ENCODE measurements at regions not wholly inside any gene's neighbourhood (a gene's known extent, or its start where the extent isn't known, plus 50 kb on each side); places are given as distances from the start of the nearest gene placed in this dataset.

DNA sequence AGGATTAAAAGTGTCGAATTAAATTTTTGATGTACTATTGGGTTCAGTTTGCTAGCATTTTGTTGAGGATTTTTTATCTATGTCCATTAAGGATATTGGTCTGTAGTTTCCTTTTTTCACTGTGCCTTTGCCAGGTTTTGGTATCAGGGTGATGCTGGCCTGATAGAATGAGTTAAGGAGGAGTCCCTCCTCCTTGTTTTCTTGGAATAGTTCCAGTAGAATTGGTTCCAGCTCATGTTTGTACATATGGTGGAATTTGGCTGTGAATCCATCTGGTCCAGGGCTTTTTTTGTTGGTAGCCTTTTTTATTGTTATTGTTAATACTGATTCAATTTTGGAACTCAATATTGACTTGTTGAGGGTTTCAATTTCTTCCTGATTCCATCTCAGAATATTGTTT is 141.8 kb downstream of the SIM1 start:
- Histone ChIP-seq H3K27me3 (no peaks in the 10 kb centered on the region), H3K27ac (no peak overlapping the region), H3K4me1 (no peaks in the 10 kb centered on the region), H3K4me3 (no peak overlapping the region), H3K36me3 (no peaks in the 10 kb centered on the region), H3K9me3 (no peaks in the 10 kb centered on the region)
- TF ChIP-seq, protein P1, sequence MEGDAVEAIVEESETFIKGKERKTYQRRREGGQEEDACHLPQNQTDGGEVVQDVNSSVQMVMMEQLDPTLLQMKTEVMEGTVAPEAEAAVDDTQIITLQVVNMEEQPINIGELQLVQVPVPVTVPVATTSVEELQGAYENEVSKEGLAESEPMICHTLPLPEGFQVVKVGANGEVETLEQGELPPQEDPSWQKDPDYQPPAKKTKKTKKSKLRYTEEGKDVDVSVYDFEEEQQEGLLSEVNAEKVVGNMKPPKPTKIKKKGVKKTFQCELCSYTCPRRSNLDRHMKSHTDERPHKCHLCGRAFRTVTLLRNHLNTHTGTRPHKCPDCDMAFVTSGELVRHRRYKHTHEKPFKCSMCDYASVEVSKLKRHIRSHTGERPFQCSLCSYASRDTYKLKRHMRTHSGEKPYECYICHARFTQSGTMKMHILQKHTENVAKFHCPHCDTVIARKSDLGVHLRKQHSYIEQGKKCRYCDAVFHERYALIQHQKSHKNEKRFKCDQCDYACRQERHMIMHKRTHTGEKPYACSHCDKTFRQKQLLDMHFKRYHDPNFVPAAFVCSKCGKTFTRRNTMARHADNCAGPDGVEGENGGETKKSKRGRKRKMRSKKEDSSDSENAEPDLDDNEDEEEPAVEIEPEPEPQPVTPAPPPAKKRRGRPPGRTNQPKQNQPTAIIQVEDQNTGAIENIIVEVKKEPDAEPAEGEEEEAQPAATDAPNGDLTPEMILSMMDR (IDR thresholded peaks at IDR 0.05): no peak
- intact Hi-C loops (cut with DNase I): no loop called here
- DNase-seq (no peak), ATAC-seq (no peak)

DNA sequence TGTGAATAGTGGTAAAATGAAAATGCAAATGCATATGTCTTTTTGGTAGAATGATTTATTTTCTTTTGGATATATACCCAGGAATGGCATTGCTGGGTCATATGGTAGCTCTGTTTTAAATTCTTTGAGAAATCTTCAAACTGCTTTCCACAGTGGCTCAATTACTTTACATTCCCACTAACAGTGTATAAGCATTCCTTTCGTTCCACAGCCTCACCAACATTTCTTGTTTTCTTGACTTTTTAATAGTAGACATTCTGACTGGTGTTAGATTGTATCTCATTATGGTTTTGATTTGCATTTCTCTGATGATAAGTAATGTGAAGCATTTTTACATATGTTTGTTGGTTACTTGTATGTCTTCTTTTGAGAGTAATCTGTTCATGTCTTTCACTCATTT is 144.0 kb downstream of the SIM1 start:
- intact Hi-C loops (cut with DNase I): no loop called here
- ATAC-seq: no peak

DNA sequence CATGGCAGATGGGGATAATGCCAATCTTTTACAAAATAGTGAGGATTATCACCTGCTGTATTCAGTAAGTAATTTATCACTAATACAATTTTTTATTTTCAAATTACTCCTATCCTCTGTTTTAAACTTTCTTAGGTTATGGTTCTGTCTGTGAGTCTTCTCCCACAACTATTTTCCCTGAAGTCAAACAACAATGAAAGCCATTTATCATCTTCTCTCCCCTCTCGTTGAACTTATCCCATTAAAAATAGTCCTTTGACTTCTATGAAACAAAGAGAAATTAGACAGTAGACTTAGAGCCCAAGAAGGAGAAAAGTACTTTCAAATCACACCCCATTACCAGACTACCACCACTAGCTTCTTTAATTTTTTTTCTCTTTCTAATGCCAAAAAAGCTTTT is 147.7 kb downstream of the SIM1 start:
- Histone ChIP-seq H3K27ac (no peak overlapping the region), H3K4me1 (no peaks in the 10 kb centered on the region), H3K36me3 (no peaks in the 10 kb centered on the region), H3K4me3 (no peak overlapping the region), H3K27me3 (no peaks in the 10 kb centered on the region), H3K9me3 (no peaks in the 10 kb centered on the region)
- ATAC-seq (no peak), DNase-seq (no peak)
- intact Hi-C loops (cut with DNase I): no loop called here
- TF ChIP-seq, protein P1 (IDR thresholded peaks at IDR 0.05): no peak

More for the DNA sequence above, 144.0 kb downstream of the SIM1 start:
- no peaks in the 10 kb centered on the region for H3K27me3 ChIP-seq
- no peaks in the 10 kb centered on the region for H3K36me3 ChIP-seq
- no peak for DNase-seq
- no peaks in the 10 kb centered on the region for H3K9me3 ChIP-seq
- no peak overlapping the region for H3K27ac ChIP-seq
- H3K4me3 ChIP-seq: no peak overlapping the region
- TF ChIP-seq, protein P1 (IDR thresholded peaks at IDR 0.05): no peak
- H3K4me1 ChIP-seq: no peaks in the 10 kb centered on the region

DNA sequence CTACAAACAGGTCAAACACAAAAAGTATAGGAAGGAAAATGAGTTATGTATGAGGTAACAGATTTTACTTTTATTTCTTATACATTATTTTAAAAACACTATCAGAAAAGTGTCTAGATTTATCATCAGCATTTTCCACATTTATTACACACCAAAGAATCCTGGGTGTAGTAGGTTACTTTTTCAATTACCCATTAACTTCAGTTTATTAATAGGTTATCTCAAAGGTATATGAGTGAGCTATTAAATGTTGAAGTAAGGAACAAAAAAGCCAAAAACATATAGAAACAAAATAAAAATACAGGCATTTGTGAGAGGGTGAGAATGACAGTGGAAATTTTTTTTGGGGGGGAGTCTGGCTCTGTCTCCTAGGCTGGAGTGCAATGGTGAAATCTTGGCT is 150.5 kb downstream of the SIM1 start:
- ATAC-seq (no peak), DNase-seq (no peak)
- TF ChIP-seq, protein P1 (IDR thresholded peaks at IDR 0.05): no peak
- Histone ChIP-seq H3K4me1 (no peaks in the 10 kb centered on the region), H3K27ac (no peak overlapping the region), H3K4me3 (no peak overlapping the region), H3K9me3 (no peaks in the 10 kb centered on the region), H3K27me3 (no peaks in the 10 kb centered on the region), H3K36me3 (no peaks in the 10 kb centered on the region)
- intact Hi-C loops (cut with DNase I): no loop called here

DNA sequence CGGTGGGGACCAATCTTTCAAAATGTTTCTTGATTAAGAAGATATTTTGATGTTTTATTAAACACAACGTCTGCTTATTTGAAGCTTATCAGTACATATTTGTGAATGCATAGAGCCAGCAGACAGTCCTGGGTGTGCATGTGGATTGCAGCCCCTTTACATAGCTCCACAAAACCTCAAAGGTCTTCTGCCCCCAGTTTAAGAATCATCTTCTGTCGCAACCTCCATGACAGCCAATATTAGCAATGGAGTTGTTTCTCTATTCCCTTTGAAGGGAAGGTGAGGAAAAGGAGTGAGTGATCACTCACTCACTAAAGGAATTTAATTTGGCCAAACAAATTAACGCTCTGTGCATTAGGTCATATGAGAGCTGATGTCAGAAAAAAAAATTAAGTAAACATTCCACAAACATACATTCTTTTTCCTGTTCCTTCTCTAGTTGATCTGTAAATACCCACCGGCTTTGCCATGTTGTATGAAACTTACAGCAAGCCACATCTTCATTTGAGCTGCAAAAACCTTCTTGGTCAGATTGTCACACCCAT is 152.9 kb downstream of the SIM1 start:
- intact Hi-C loops (cut with DNase I): no loop called here
- Histone ChIP-seq H3K27ac (no peak overlapping the region), H3K4me3 (no peak overlapping the region), H3K9me3 (no peaks in the 10 kb centered on the region), H3K36me3 (no peaks in the 10 kb centered on the region), H3K4me1 (no peaks in the 10 kb centered on the region), H3K27me3 (no peaks in the 10 kb centered on the region)
- TF ChIP-seq, protein P1 (IDR thresholded peaks at IDR 0.05): no peak
- ATAC-seq: no peak
- DNase-seq: no peak

Data from left lung (tissue), 4 donors.